ENCODE measurements at regions not wholly inside any gene's neighbourhood (a gene's known extent, or its start where the extent isn't known, plus 50 kb on each side); places are given as distances from the start of the nearest gene placed in this dataset.
"Not testable (repeated sequence)": the region's sequence is repeated elsewhere in the genome, so short reads cannot be mapped to it uniquely, and the experiment has no call there.

- no peaks in the 10 kb centered on the region for H3K36me3 ChIP-seq
- no peaks in the 10 kb centered on the region for H3K27me3 ChIP-seq
- DNase-seq (ENCODE audit: low spot score), result peak; percentile 46
- no peak overlapping the region for H3K27ac ChIP-seq
- no peaks in the 10 kb centered on the region for H3K9me3 ChIP-seq
- H3K4me1 ChIP-seq, result peaks cover 0 to 18% of the 10 kb centered on the region in 2 donors
- no peak for TF ChIP-seq CTCF (IDR thresholded peaks at IDR 0.05)
- no peak overlapping the region for H3K4me3 ChIP-seq
Measured at GRCh38 chr13:111627596-111627995, 307.2 kb downstream of the TEX29 start.

DNA sequence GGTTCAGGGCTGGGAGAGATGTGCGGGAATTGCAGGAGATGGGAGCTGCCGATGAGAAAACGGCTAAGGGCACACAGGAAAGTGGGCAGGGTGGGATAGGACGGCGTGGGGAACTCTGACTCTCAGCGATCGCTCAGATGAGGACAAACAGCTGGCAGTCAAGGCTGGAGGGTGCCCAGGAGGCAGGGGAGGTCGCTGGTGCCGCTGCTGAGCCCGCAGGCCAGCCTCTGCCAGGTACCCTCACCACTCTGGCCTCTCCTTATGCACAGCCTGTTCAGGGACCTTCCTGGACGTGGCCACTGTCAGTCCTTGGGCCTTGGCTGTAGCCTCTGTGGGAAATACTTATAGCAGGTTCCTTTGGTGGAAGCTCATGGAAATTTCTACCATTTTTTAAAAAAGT, 308.6 kb downstream of the TEX29 start:
- Histone ChIP-seq H3K27me3 (no peaks in the 10 kb centered on the region), H3K4me1 (peaks cover 0 to 18% of the 10 kb centered on the region in 2 donors), H3K36me3 (no peaks in the 10 kb centered on the region), H3K27ac (no peak overlapping the region), H3K9me3 (no peaks in the 10 kb centered on the region), H3K4me3 (no peak overlapping the region)
- peak; percentile 32 for DNase-seq (ENCODE audit: low spot score)
- TF ChIP-seq CTCF (IDR thresholded peaks at IDR 0.05), result no peak

- Histone ChIP-seq H3K4me3 (no peak overlapping the region), H3K36me3 (no peaks in the 10 kb centered on the region), H3K27ac (no peak overlapping the region), H3K9me3 (no peaks in the 10 kb centered on the region), H3K4me1 (peaks cover 0 to 18% of the 10 kb centered on the region in 2 donors), H3K27me3 (no peaks in the 10 kb centered on the region)
- DNase-seq (ENCODE audit: low spot score), result peak; percentile 4
- TF ChIP-seq CTCF (IDR thresholded peaks at IDR 0.05), result no peak
Measured at GRCh38 chr13:111629457-111629856, 309.0 kb downstream of the TEX29 start.

DNA sequence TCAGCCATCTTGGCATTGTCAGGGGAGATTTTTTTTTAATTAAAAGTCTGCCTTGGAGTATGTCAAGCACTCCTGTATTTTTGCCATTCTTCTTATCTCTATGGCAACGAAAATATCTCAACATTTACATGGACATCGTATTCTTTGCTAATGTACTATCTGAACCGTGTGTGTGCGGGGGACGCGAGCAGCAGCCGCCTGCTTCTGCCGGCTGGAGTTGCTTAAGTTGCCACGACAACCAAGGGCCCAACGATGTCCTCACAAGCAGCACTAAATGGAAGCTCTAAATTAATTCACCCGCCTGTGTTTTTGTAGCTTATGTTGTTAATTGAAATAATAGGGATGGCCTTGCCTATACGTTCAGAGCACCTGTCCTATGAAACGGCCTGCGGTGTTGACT, 309.5 kb downstream of the TEX29 start:
- Histone ChIP-seq H3K27ac (no peak overlapping the region), H3K4me3 (no peak overlapping the region), H3K9me3 (no peaks in the 10 kb centered on the region), H3K36me3 (no peaks in the 10 kb centered on the region), H3K4me1 (peaks cover 0 to 18% of the 10 kb centered on the region in 2 donors), H3K27me3 (no peaks in the 10 kb centered on the region)
- no peak for TF ChIP-seq CTCF (IDR thresholded peaks at IDR 0.05)
- DNase-seq (ENCODE audit: low spot score), result peak; percentile 1

DNA sequence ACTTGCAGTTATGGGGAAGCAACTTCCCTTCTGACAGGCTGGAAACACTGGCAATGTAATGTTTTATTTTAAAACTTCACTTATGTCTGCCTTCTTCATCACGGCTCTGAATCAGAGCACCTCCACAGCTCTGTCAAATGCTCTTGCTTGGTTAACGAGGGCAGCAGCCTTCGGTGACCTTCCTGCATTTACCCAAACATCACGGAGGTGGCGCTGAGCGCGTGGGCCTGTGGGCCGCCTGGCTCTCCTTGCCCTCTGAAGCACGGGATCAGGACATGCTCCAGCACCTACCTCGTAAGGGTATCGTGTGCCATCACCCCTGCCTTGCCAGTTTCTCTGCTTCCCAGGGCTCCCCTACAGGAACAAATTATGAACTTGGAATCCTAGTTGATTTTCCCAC, 310.0 kb downstream of the TEX29 start:
- no peak overlapping the region for H3K27ac ChIP-seq
- H3K27me3 ChIP-seq, result no peaks in the 10 kb centered on the region
- peaks cover 0 to 18% of the 10 kb centered on the region in 2 donors for H3K4me1 ChIP-seq
- no peaks in the 10 kb centered on the region for H3K36me3 ChIP-seq
- TF ChIP-seq CTCF (IDR thresholded peaks at IDR 0.05), result no peak
- DNase-seq (ENCODE audit: low spot score), result peak; percentile 16
- H3K9me3 ChIP-seq, result no peaks in the 10 kb centered on the region
- no peak overlapping the region for H3K4me3 ChIP-seq

DNA sequence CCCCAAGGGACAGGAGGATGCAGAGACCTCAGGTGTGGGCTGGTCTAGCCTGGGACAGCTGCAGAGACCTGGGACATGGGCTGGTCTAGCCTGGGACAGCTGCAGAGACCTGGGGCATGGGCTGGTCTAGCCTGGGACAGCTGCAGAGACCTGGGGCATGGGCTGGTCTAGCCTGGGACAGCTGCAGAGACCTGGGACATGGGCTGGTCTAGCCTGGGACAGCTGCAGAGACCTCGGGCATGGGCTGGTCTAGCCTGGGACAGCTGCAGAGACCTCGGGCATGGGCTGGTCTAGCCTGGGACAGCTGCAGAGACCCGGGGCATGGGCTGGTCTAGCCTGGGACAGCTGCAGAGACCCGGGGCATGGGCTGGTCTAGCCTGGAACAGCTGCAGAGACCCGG, 310.8 kb downstream of the TEX29 start:
- peaks cover 0 to 15% of the 10 kb centered on the region in 2 donors for H3K4me1 ChIP-seq
- not testable (repeated sequence) for H3K27me3 ChIP-seq; H3K27ac ChIP-seq; H3K4me3 ChIP-seq; DNase-seq (ENCODE audit: low spot score); H3K36me3 ChIP-seq; H3K9me3 ChIP-seq
